ENCODE measurements at regions not wholly inside any gene's neighbourhood (a gene's known extent, or its start where the extent isn't known, plus 50 kb on each side); places are given as distances from the start of the nearest gene placed in this dataset.

GRCh38 chr5:87867281-87867680 lies 401.4 kb downstream of the TMEM161B start:
- H3K27ac ChIP-seq (ENCODE audit: low read depth, low read length), result no peak overlapping the region
- DNase-seq (ENCODE audit: low read depth), result no peak
- no peak overlapping the region for H2AFZ ChIP-seq (ENCODE audit: low read depth, low read length)
- H3K9me3 ChIP-seq (ENCODE audit: insufficient read depth, low read depth, low read length), result no peaks in the 10 kb centered on the region
- no peaks in the 10 kb centered on the region for H3K27me3 ChIP-seq (ENCODE audit: insufficient read depth, low read length)
- Mint-ChIP-seq H3K27ac (ENCODE audit: unreplicated experiment) (no peak overlapping the region), H3K9me3 (ENCODE audit: unreplicated experiment) (no peaks in the 10 kb centered on the region), H3K27me3 (ENCODE audit: low read depth, unreplicated experiment) (no peaks in the 10 kb centered on the region), H3K4me1 (ENCODE audit: low read depth, unreplicated experiment) (no peaks in the 10 kb centered on the region), H3K36me3 (ENCODE audit: low read depth, unreplicated experiment) (no peaks in the 10 kb centered on the region), H3K4me3 (ENCODE audit: unreplicated experiment) (no peak overlapping the region)
- no peak overlapping the region for H3K9ac ChIP-seq (ENCODE audit: low read length)
- no peaks in the 10 kb centered on the region for H3K4me1 ChIP-seq (ENCODE audit: insufficient read depth, low read length)
- no peaks in the 10 kb centered on the region for H4K20me1 ChIP-seq (ENCODE audit: insufficient read depth, low read length)
- H3K4me3 ChIP-seq (ENCODE audit: insufficient read depth, low read depth, low read length), result no peak overlapping the region
- H3K4me2 ChIP-seq (ENCODE audit: low read length), result no peak overlapping the region
- no peak for TF ChIP-seq EZH2 (IDR thresholded peaks at IDR 0.05; ENCODE audit: insufficient read depth, low read length)
- no peak for TF ChIP-seq CTCF (IDR thresholded peaks at IDR 0.05; ENCODE audit: insufficient read depth, low read depth, low read length)
- no peaks in the 10 kb centered on the region for H3K36me3 ChIP-seq (ENCODE audit: insufficient read depth, low read length)
- no peak for FAIRE-seq
- H3K79me2 ChIP-seq (ENCODE audit: insufficient read depth, low read length), result no peaks in the 10 kb centered on the region

GRCh38 chr5:87853541-87853940 lies 415.1 kb downstream of the TMEM161B start:
- H3K4me1 ChIP-seq (ENCODE audit: insufficient read depth, low read length), result no peaks in the 10 kb centered on the region
- Mint-ChIP-seq H3K4me1 (ENCODE audit: low read depth, unreplicated experiment) (peaks cover 4% of the 10 kb centered on the region), H3K27me3 (ENCODE audit: low read depth, unreplicated experiment) (no peaks in the 10 kb centered on the region), H3K9me3 (ENCODE audit: unreplicated experiment) (no peaks in the 10 kb centered on the region), H3K27ac (ENCODE audit: unreplicated experiment) (no peak overlapping the region), H3K36me3 (ENCODE audit: low read depth, unreplicated experiment) (no peaks in the 10 kb centered on the region), H3K4me3 (ENCODE audit: unreplicated experiment) (no peak overlapping the region)
- H3K9me3 ChIP-seq (ENCODE audit: insufficient read depth, low read depth, low read length), result no peaks in the 10 kb centered on the region
- no peak overlapping the region for H3K4me2 ChIP-seq (ENCODE audit: low read length)
- H4K20me1 ChIP-seq (ENCODE audit: insufficient read depth, low read length), result no peaks in the 10 kb centered on the region
- H3K9ac ChIP-seq (ENCODE audit: low read length), result no peak overlapping the region
- FAIRE-seq, result no peak
- H2AFZ ChIP-seq (ENCODE audit: low read depth, low read length), result no peak overlapping the region
- no peaks in the 10 kb centered on the region for H3K79me2 ChIP-seq (ENCODE audit: insufficient read depth, low read length)
- no peak for TF ChIP-seq CTCF (IDR thresholded peaks at IDR 0.05; ENCODE audit: insufficient read depth, low read depth, low read length)
- TF ChIP-seq EZH2 (IDR thresholded peaks at IDR 0.05; ENCODE audit: insufficient read depth, low read length), result no peak
- no peaks in the 10 kb centered on the region for H3K27me3 ChIP-seq (ENCODE audit: insufficient read depth, low read length)
- DNase-seq (ENCODE audit: low read depth), result peak; percentile 14
- H3K27ac ChIP-seq (ENCODE audit: low read depth, low read length), result no peak overlapping the region
- no peaks in the 10 kb centered on the region for H3K36me3 ChIP-seq (ENCODE audit: insufficient read depth, low read length)
- no peak overlapping the region for H3K4me3 ChIP-seq (ENCODE audit: insufficient read depth, low read depth, low read length)

- H3K9me3 Mint-ChIP-seq (ENCODE audit: unreplicated experiment), result no peaks in the 10 kb centered on the region
- DNase-seq (ENCODE audit: low read depth) (no peak), FAIRE-seq (no peak)
- no peaks in the 10 kb centered on the region for H3K9me3 ChIP-seq (ENCODE audit: insufficient read depth, low read depth, low read length)
- H2AFZ ChIP-seq (ENCODE audit: low read depth, low read length), result no peak overlapping the region
- no peaks in the 10 kb centered on the region for H3K36me3 Mint-ChIP-seq (ENCODE audit: low read depth, unreplicated experiment)
- H3K27ac ChIP-seq (ENCODE audit: low read depth, low read length), result no peak overlapping the region
- no peak overlapping the region for H3K9ac ChIP-seq (ENCODE audit: low read length)
- no peaks in the 10 kb centered on the region for H3K36me3 ChIP-seq (ENCODE audit: insufficient read depth, low read length)
- H3K4me1 ChIP-seq (ENCODE audit: insufficient read depth, low read length), result no peaks in the 10 kb centered on the region
- no peak overlapping the region for H3K27ac Mint-ChIP-seq (ENCODE audit: unreplicated experiment)
- no peaks in the 10 kb centered on the region for H3K27me3 Mint-ChIP-seq (ENCODE audit: low read depth, unreplicated experiment)
- TF ChIP-seq CTCF (IDR thresholded peaks at IDR 0.05; ENCODE audit: insufficient read depth, low read depth, low read length) (no peak), EZH2 (IDR thresholded peaks at IDR 0.05; ENCODE audit: insufficient read depth, low read length) (no peak)
- H3K79me2 ChIP-seq (ENCODE audit: insufficient read depth, low read length), result no peaks in the 10 kb centered on the region
- no peak overlapping the region for H3K4me2 ChIP-seq (ENCODE audit: low read length)
- no peak overlapping the region for H3K4me3 ChIP-seq (ENCODE audit: insufficient read depth, low read depth, low read length)
- H3K4me3 Mint-ChIP-seq (ENCODE audit: unreplicated experiment), result no peak overlapping the region
- no peaks in the 10 kb centered on the region for H4K20me1 ChIP-seq (ENCODE audit: insufficient read depth, low read length)
- no peaks in the 10 kb centered on the region for H3K27me3 ChIP-seq (ENCODE audit: insufficient read depth, low read length)
- peaks cover 4% of the 10 kb centered on the region for H3K4me1 Mint-ChIP-seq (ENCODE audit: low read depth, unreplicated experiment)
Measured at GRCh38 chr5:87851603-87852002, 417.0 kb downstream of the TMEM161B start.
